CD4-positive, alpha-beta memory T cell (primary cell): ENCODE measurements at regions not wholly inside any gene's neighbourhood (a gene's known extent, or its start where the extent isn't known, plus 50 kb on each side); places are given as distances from the start of the nearest gene placed in this dataset.

Experiments used
- CTCF ChIA-PET: fragments of 350-600 bp; sonication (Branson Sonifier 250); formaldehyde crosslinking; loops from one replicate; lab custom pipeline; 2021; ENCODE audit warnings: inconsistent platforms; ENCODE audit not compliant: partially characterized antibody; lab: Charles Lee
- POLR2A ChIA-PET: fragments of 350-600 bp; sonication (Branson Sonifier 250); formaldehyde crosslinking; loops from one replicate; lab custom pipeline; 2021; ENCODE audit not compliant: partially characterized antibody; lab: Charles Lee
- DNase-seq, 5 donors: peaks; one replicate each; pipeline versions ENCODE4 v3.0.0 to v3.0.0-alpha.2; 2020 to 2022; ENCODE audit warnings: mixed read lengths in 1 of 5
- H3K27ac ChIP-seq: one replicate; pipeline ENCODE4 v1.7.0; 2013; ENCODE audit warnings: low read depth, low read length
- H3K27me3 ChIP-seq: 2 replicates; pipeline ENCODE4 v1.7.0; 2013; ENCODE audit warnings: mild to moderate bottlenecking, low read length, moderate library complexity; ENCODE audit not compliant: insufficient read depth
- H3K36me3 ChIP-seq: 2 replicates; pipeline ENCODE4 v1.7.0; 2013; ENCODE audit warnings: mild to moderate bottlenecking, low read length, moderate library complexity; ENCODE audit not compliant: insufficient read depth
- H3K4me1 ChIP-seq: 2 replicates; pipeline ENCODE4 v1.7.0; 2013; ENCODE audit warnings: mild to moderate bottlenecking, low read length, moderate library complexity; ENCODE audit not compliant: insufficient read depth
- H3K4me3 ChIP-seq, 2 donors: one replicate each; pipeline ENCODE4 v1.7.0; 2013; ENCODE audit warnings: low read length in 2 of 2, mild to moderate bottlenecking in 1 of 2
- H3K9me3 ChIP-seq, 2 donors: one replicate each; pipeline ENCODE4 v1.7.0; 2013; ENCODE audit warnings: low read length in 2 of 2, control low read depth in 1 of 2; ENCODE audit not compliant: control insufficient read depth in 1 of 2
- H3K27ac Mint-ChIP-seq, 7 donors: one replicate each; pipeline ENCODE4 v1.8.0; 2020 to 2021; ENCODE audit warnings: mixed read lengths in 7 of 7, mild to moderate bottlenecking in 6 of 7, inconsistent platforms in 3 of 7, moderate library complexity in 3 of 7
- H3K27me3 Mint-ChIP-seq, 2 donors: one replicate each; pipeline ENCODE4 v1.8.0; 2020 to 2021; ENCODE audit warnings: mixed read lengths in 2 of 2
- H3K36me3 Mint-ChIP-seq, 2 donors: one replicate each; pipeline ENCODE4 v1.8.0; 2020 to 2021; ENCODE audit warnings: mixed read lengths in 2 of 2, inconsistent platforms in 1 of 2, mild to moderate bottlenecking in 1 of 2
- H3K4me1 Mint-ChIP-seq, 4 donors: one replicate each; pipeline ENCODE4 v1.8.0; 2020 to 2021; ENCODE audit warnings: mixed read lengths in 4 of 4, mild to moderate bottlenecking in 1 of 4
- H3K4me3 Mint-ChIP-seq, 8 donors: one replicate each; pipeline ENCODE4 v1.8.0; 2020 to 2021; ENCODE audit warnings: mixed read lengths in 8 of 8, mild to moderate bottlenecking in 7 of 8, moderate library complexity in 6 of 8, inconsistent platforms in 3 of 8
- H3K9me3 Mint-ChIP-seq, 8 donors: one replicate each; pipeline ENCODE4 v1.8.0; 2020 to 2021; ENCODE audit warnings: mixed read lengths in 8 of 8, mild to moderate bottlenecking in 5 of 8, inconsistent platforms in 3 of 8, moderate library complexity in 1 of 8
- intact Hi-C: fragments of 100-400 bp; cut with micrococcal nuclease; formaldehyde crosslinking; loops from one replicate; pipeline ENCODE4 v1.15.1; 2023

- Mint-ChIP-seq H3K27ac (no peak overlapping the region), H3K27me3 (peaks cover 3 to 12% of the 10 kb centered on the region in 2 donors), H3K9me3 (peaks cover 0 to 3% (median under 1%) of the 10 kb centered on the region in 8 donors), H3K4me3 (no peak overlapping the region), H3K36me3 (no peaks in the 10 kb centered on the region), H3K4me1 (no peaks in the 10 kb centered on the region)
- intact Hi-C loops, result no loop called here
- Histone ChIP-seq H3K27ac (no peak overlapping the region), H3K4me3 (no peak overlapping the region), H3K36me3 (no peaks in the 10 kb centered on the region), H3K9me3 (no peaks in the 10 kb centered on the region), H3K27me3 (no peaks in the 10 kb centered on the region), H3K4me1 (no peaks in the 10 kb centered on the region)
- POLR2A ChIA-PET, result no interaction called here
- DNase-seq, result no peak
- CTCF ChIA-PET, result interaction anchor here (0.9 kb wide), 1 partner anchor 51 kb away, joined by 3 read pairs; no protein-coding TSS in a partner anchor
Measured at GRCh38 chr6:21538186-21538798, 55.3 kb upstream of the SOX4 start.

DNA sequence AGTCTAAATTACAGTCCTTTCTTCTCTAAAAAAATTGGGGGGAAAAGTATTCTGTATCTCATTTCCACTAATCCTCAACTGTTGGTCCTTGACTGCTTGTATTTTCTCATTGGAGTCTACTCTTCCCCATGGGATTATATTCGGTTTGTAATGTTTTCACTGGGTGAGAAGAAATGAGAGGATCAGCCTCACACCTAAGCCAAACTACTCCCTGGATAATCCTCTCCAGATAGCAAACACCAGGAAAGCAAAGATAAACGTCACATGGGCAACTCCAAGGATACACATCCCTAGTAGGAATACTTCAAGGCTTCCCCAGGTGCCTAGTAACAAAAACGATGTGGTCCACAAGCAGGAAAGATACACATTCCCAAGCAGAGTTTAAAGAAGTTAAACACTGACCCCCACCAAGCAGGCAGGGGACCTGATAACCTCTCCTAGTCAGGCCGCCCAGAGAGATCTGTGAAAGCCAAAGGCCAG is 53.9 kb upstream of the SOX4 start:
- Histone ChIP-seq H3K4me3 (no peak overlapping the region), H3K27me3 (no peaks in the 10 kb centered on the region), H3K9me3 (no peaks in the 10 kb centered on the region), H3K4me1 (no peaks in the 10 kb centered on the region), H3K27ac (no peak overlapping the region), H3K36me3 (no peaks in the 10 kb centered on the region)
- POLR2A ChIA-PET, result no interaction called here
- Mint-ChIP-seq H3K4me3 (no peak overlapping the region), H3K9me3 (peaks cover 0 to 7% (median 4%) of the 10 kb centered on the region in 8 donors), H3K4me1 (no peaks in the 10 kb centered on the region), H3K27me3 (peaks cover 3 to 12% of the 10 kb centered on the region in 2 donors), H3K27ac (no peak overlapping the region), H3K36me3 (no peaks in the 10 kb centered on the region)
- intact Hi-C loops, result no loop called here
- CTCF ChIA-PET, result no interaction called here
- no peak for DNase-seq
